Liver (tissue), 7 donors: ENCODE measurements at regions not wholly inside any gene's neighbourhood (a gene's known extent, or its start where the extent isn't known, plus 50 kb on each side); places are given as distances from the start of the nearest gene placed in this dataset.

Source experiments
- DNase-seq: peaks from one replicate; pipeline ENCODE4 v3.0.0-alpha.2; 2017; ENCODE audit warnings: low spot score
- H3K27ac ChIP-seq, 2 donors: one replicate each; pipeline ENCODE4 v1.7.0; 2013; ENCODE audit warnings: inconsistent platforms in 2 of 2, low read length in 2 of 2, control low read depth in 1 of 2, low read depth in 1 of 2, mild to moderate bottlenecking in 1 of 2
- H3K27me3 ChIP-seq, 4 donors: one replicate each; pipeline versions ENCODE4 v1.6.1 to v1.7.0; 2013; ENCODE audit warnings: low read length in 3 of 4, inconsistent platforms in 1 of 4, mild to moderate bottlenecking in 1 of 4, moderate library complexity in 1 of 4; ENCODE audit not compliant: control insufficient read depth in 4 of 4, insufficient read depth in 4 of 4
- H3K36me3 ChIP-seq, 4 donors: one replicate each; pipeline versions ENCODE4 v1.6.1 to v1.7.0; 2013; ENCODE audit warnings: low read length in 3 of 4, mild to moderate bottlenecking in 3 of 4, low read depth in 1 of 4, moderate library complexity in 1 of 4; ENCODE audit not compliant: control insufficient read depth in 4 of 4, insufficient read depth in 3 of 4
- H3K4me1 ChIP-seq, 4 donors: one replicate each; pipeline versions ENCODE4 v1.6.1 to v1.7.0; 2013; ENCODE audit warnings: low read length in 3 of 4, mild to moderate bottlenecking in 3 of 4, moderate library complexity in 1 of 4; ENCODE audit not compliant: control insufficient read depth in 4 of 4, insufficient read depth in 4 of 4
- H3K4me3 ChIP-seq, 3 donors: one replicate each; pipeline versions ENCODE4 v1.6.1 to v1.7.0; 2013; ENCODE audit warnings: low read length in 3 of 3, control low read depth in 1 of 3, low read depth in 1 of 3, mild to moderate bottlenecking in 1 of 3
- H3K9ac ChIP-seq, 2 donors: one replicate each; pipeline ENCODE4 v1.7.0; 2013; ENCODE audit warnings: low read length in 2 of 2, mild to moderate bottlenecking in 2 of 2, moderate library complexity in 2 of 2, control low read depth in 1 of 2, low read depth in 1 of 2
- H3K9me3 ChIP-seq, 4 donors: one replicate each; pipeline versions ENCODE4 v1.6.1 to v1.7.0; 2013; ENCODE audit warnings: low read length in 3 of 4; ENCODE audit not compliant: control insufficient read depth in 4 of 4
- EGR1 ChIP-seq, 2 donors: IDR thresholded peaks; 2 replicates each; pipeline ENCODE4 v1.6.1; 2016 to 2018; ENCODE audit warnings: antibody characterized with exemption in 2 of 2, low read depth in 2 of 2
- FOXA2 ChIP-seq: IDR thresholded peaks from 2 replicates; pipeline ENCODE4 v1.6.1; 2016; ENCODE audit warnings: antibody characterized with exemption
- HNF4A ChIP-seq, 2 donors: conservative IDR thresholded peaks; 2 replicates each; pipeline ENCODE4 v1.6.1; 2016; ENCODE audit warnings: antibody characterized with exemption in 2 of 2, mild to moderate bottlenecking in 2 of 2
- HNF4G ChIP-seq: IDR thresholded peaks from 2 replicates; pipeline ENCODE4 v1.6.1; 2016; ENCODE audit warnings: antibody characterized with exemption
- JUND ChIP-seq, 2 donors: IDR thresholded peaks; 2 replicates each; pipeline ENCODE4 v1.6.1; 2016; ENCODE audit warnings: antibody characterized with exemption in 2 of 2
- NR2F2 ChIP-seq: IDR thresholded peaks from 2 replicates; pipeline ENCODE4 v1.6.1; 2016; ENCODE audit warnings: antibody characterized with exemption
- TAF1 ChIP-seq: conservative IDR thresholded peaks from 2 replicates; pipeline ENCODE4 v1.6.1; 2016; ENCODE audit warnings: antibody characterized with exemption, mild to moderate bottlenecking
- ZBTB33 ChIP-seq: IDR thresholded peaks from 2 replicates; pipeline ENCODE4 v1.6.1; 2016; ENCODE audit warnings: antibody characterized with exemption
- WGBS: extraction: QIAGEN DNeasy Blood & Tissue Kit; methylation state at CpG from one replicate; pipeline ENCODE4 v1.1.7; 2013; 5-methylcytosine and 5-hydroxymethylcytosine counted together
- donor health status: healthy.
- donor health status: healthy.
- donor health status: healthy.
- donor health status: healthy.

DNA sequence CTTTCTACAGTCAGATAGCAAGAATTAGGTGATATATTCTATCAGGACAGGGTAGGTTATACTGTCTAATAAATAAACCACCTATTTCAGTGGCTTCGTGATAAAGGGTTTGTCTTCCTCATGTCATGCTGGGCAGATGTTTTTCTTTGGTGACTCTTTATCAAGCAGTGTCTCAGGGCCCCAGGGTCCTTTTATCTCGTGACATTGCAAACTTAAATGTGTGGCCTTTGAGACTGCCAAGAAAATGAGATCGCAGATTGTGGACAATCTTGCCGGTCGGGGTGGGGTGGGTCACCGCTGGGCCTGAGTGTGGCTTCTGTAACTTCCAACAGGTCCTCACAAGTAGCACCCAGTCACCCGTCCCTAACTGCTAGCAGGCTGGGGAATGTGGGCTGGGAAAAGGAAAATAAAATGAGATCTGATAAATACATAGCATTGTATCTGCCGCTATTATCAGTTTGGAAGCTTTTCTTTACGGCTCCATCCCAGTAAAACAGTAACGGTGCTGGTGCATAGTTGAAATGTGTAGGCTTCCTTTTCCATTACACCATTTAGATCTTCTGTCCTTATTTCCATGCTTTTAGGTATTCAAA, 50.5 kb upstream of the BMP6 start:
- Histone ChIP-seq H3K27me3 (no peaks in the 10 kb centered on the region), H3K9me3 (no peaks in the 10 kb centered on the region), H3K9ac (no peak overlapping the region), H3K27ac (no peak overlapping the region), H3K4me1 (no peaks in the 10 kb centered on the region), H3K36me3 (no peaks in the 10 kb centered on the region), H3K4me3 (no peak overlapping the region)
- TF ChIP-seq HNF4A (conservative IDR thresholded peaks at IDR 0.05) (no peak), JUND (IDR thresholded peaks at IDR 0.05) (no peak), EGR1 (IDR thresholded peaks at IDR 0.05; ENCODE audit: low read depth in 2 of 2) (no peak), ZBTB33 (no peak), NR2F2 (no peak), HNF4G (no peak), FOXA2 (no peak), TAF1 (no peak)
- WGBS, result 64% methylated on average over 10 of the region's 10 CpGs
- no peak for DNase-seq
